COLO829 (cell line): ENCODE measurements at regions not wholly inside any gene's neighbourhood (a gene's known extent, or its start where the extent isn't known, plus 50 kb on each side); places are given as distances from the start of the nearest gene placed in this dataset.
A peak's percentile ranks its signal among the peaks of the same experiment; 100 is the strongest.

ENCODE experiments used
- DNase-seq: peaks from one replicate; pipeline ENCODE4 v3.0.0; 2012; ENCODE audit warnings: low spot score

DNA sequence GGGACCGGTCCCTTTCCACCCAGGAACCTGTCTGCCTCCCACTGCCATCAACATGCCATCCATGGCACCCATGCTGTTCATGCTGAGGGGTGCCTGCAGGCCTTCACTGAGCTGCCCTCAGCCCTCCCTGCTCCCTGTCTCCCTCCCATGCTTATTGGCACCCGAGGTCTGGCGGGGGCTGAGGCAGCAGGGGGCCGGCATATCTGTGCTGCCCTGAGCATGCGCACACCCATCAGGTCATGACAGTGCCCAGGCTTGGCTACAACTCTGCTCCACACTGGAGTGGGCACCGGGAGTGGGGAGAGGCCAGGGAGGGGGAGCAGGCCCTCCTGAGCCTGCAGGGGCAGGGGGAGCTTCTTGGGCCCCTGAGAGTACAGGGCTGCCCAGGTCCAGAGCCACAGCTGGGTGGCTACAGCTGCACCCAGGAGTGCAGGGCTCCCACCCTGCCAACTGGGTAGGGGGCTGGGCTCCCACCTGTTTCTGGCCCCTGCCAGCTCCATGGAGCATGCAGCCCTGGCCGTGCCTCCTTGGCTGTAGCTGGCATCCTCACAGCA is 395.8 kb upstream of the DMD start:
- DNase-seq: no peak

DNA sequence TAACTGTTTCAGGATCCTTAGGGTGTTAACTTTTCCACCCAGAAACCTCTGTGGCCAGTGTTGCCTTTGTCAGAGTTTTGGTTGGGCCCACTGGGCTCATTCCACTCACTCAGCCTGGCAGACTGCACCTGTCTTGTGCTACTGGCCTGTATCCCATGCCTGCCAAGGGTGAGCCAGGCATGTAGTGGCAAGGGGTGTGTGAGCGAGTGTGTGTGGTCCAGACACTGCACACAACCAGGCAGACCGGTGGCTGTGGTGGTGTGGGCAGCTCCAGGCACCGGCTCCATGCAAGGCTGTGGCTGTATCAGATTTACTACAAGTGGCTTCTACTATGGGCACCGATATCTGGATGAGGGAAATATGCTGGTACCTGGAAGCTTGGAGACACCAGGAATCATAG is 394.6 kb upstream of the DMD start:
- no peak for DNase-seq

DNA sequence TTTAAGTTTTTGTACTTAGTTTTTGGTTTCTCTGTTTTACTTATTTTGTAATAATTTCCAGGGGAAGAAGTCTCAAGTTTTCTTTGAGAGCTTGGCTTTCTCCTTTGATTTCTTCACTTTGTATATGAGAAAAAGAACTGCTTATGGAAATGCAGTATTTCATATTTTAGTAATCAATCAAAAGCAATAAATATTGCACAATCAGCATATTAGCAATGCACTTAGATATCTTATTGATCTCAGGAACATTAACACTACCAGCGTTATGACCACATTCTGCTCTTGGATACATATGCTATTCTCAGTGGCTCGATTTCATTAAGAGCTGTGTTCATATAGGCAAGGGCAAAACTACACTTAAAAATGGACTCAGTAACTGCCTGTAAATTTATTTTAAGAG is 381.0 kb upstream of the DMD start:
- DNase-seq: no peak

DNA sequence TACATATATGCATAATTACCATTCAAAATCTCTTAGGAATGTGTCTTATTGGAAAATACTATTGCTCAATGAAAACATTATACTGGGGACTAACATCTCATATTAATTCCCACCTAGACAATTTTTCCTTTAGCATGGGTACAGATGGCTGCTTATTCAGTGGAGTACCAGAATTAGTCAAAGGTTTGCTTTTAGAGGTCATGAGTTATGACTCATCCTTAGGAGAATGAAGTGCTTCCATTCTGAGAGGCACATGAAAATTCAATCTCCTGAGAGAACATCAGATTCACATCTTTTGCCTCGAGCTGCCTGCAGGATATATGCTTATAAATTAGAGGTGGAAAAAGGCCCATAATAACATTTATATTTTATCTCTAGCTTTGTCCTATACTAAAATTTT is 378.0 kb upstream of the DMD start:
- DNase-seq: peak; percentile 39

DNA sequence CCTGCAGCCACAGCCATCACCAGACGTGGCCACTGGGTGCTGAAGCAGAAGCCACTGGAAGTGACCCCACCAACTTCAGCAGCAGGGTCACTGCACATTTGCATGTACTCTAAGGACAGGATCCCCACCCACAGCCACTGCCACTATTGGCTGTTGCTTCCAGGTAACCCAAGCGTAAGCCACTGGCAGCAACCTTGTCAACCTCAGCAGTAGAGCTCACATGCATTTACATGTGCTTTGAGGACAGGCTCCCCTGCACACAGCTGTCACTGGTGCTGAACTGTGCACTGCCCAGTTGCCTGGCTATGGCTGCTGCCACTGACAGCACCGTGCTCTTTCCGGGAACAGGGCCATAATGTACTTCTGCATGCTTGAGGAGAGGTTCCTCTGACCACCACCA is 332.4 kb upstream of the DMD start:
- no peak for DNase-seq
